Hepatic stellate cell (primary cell): ENCODE measurements at regions not wholly inside any gene's neighbourhood (a gene's known extent, or its start where the extent isn't known, plus 50 kb on each side); places are given as distances from the start of the nearest gene placed in this dataset.
A peak's percentile ranks its signal among the peaks of the same experiment; 100 is the strongest.

ENCODE experiments used
- DNase-seq: peaks from one replicate; pipeline ENCODE4 v3.0.0; 2011; ENCODE audit warnings: low spot score

DNA sequence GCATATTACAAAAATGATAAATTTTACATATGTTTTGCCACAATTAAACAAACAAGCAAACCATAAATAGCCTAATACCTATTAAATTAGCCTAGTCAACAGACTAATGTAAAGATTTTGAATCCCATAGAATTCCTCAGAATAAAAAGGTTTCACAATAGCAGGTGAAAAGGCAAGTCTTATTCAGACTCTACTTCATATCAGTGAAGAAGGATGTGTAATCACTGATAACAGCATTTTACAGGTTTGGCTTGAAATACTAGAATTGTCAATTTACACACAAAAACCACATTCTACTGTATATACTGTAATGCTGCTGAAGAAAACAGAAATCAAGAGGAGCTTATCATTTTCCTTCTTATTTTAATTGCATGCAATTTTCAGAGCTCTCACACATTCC lies 90.8 kb upstream of the SSTR1 start:
- no peak for DNase-seq

GRCh38 chr14:38120109-38120508 lies 87.6 kb upstream of the SSTR1 start:
- no peak for DNase-seq

DNA sequence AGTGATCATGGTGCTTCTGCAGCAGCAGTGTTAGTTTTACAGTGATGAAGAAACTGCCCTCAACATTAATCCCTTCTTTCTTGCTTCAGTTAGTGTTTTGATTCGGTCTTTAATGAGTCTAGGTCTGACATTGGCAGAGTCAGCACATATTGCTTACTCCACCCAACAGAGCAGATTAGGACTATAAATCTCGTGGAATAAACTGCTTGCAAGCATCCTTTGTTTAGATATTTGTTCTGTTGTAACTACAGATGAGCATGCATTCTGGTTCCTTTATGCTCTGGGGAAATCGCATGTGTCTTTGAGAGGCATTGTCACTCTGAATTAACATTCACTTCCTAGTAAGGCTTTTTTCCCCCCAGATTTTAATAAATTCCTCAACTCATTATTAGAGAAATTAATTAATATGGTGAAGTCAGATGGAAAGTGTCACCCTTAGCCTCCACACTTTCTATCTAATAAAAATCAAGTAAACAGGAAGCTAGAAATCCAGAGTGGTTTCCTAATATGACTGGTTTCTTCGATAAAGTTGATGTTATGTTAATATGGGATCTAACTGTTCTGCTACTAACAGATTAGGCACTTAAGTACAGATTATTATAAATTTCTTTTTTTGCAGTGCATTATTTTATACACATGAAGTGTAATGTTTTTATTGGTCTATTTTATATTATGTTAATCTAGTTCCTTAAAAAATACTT lies 86.2 kb upstream of the SSTR1 start:
- no peak for DNase-seq

DNA sequence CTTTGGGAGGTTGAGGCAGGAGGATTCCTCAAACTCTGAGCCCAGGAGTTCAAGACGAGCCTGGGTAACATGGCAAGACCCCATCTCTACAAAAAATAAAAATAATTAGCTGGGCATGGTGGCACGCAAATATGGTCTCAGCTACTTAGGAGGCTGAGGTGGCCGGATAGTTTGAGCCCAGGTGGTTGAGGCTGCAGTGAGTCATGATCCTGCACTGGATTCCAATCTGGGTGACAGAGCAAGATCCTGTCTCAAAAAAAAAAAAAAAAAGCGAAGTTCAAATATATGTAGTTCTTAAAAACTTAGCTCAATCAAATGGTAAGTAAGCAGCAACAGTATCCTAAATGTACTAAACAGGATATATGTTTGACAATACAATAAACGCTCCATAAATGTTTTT lies 85.5 kb upstream of the SSTR1 start:
- DNase-seq, result no peak

GRCh38 chr14:38124506-38124905 lies 83.2 kb upstream of the SSTR1 start:
- DNase-seq, result no peak

- DNase-seq, result no peak
Measured at GRCh38 chr14:38125481-38126037, 82.1 kb upstream of the SSTR1 start.

DNA sequence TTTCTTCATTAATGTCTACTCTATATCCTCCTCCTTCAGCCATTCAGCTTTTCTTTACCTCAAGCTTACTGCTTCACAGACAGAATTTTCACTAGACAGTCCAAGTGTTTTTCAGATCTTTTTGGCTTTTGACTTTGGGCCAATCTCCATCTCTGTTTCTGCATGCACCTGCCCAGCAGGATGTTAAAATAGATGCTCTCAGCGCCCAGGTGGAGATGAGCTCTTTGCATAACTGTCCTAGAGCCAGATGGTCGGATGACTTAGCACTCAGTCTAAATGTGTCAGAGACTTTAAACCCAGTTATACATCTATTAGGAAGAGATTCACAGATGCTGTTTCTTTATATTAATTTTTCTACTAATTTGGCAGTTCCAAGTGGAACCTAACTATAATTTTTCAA lies 80.3 kb upstream of the SSTR1 start:
- DNase-seq, result no peak

DNA sequence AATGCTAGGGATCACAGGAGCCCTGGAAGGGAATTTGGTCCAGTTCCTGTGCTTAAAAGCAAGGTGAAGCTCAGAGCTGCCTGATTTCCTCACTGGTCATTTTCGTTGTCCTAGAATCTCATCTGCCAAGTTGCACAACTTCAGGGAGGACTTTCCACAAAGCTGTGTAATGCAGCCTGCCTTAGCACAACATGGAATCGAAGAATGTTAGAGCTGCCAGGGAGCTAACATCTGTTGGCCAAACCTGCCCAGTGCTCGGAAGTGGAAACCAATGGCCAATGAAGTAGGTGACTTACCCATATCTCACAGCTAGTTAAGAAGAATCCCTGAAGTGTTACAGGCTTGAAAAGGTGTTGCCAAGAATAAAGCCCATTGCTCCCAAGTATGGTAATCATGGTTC lies 79.9 kb upstream of the SSTR1 start:
- no peak for DNase-seq

- no peak for DNase-seq
Measured at GRCh38 chr14:38128640-38129039, 79.1 kb upstream of the SSTR1 start.

DNA sequence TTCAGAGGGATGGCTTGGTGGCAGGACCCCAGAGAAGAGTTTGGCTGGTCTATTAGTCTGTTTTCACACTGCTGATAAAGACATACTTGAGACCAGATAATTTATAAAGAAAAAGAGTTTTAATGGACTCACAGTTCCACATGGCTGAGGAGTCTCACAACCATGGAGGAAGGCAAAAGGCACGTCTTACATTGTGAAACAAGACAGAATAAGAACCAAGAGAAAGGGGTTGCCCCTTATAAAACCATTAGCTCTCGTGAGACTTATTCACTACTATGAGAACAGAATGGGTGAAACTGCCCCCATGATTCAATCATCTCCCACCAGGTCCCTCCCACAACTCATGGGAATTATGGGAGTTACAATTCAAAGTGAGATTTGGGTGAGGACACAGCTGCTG lies 78.5 kb upstream of the SSTR1 start:
- no peak for DNase-seq

GRCh38 chr14:38129705-38130104 lies 78.0 kb upstream of the SSTR1 start:
- DNase-seq, result no peak

DNA sequence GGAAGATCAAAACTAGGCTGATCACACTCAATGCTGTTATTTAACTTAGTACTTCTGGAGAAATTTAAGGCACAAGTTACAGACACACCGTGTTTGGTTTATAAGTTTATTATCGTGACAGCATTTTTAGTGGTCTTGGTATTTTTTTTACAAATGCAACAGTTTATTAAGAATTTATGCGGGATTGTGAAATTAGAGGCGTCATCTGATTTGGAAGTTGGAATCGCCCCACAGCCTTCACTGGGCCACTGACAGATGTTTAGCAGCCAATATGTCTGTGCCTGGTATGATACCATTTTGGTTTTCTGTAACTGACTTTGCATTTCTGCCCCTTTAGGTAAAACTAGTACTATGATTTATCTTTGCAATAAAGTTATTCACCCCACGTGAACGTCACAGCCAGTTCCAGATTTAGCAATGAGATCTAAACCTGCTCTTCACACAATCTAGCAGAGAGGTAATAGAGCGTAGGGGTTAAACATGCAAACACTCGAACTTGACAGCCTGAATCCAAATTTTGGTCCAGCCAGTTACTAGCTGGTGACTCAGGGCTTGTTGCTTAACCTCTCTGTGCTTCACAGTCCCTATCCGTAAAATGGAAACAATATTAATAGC lies 73.2 kb upstream of the SSTR1 start:
- no peak for DNase-seq

DNA sequence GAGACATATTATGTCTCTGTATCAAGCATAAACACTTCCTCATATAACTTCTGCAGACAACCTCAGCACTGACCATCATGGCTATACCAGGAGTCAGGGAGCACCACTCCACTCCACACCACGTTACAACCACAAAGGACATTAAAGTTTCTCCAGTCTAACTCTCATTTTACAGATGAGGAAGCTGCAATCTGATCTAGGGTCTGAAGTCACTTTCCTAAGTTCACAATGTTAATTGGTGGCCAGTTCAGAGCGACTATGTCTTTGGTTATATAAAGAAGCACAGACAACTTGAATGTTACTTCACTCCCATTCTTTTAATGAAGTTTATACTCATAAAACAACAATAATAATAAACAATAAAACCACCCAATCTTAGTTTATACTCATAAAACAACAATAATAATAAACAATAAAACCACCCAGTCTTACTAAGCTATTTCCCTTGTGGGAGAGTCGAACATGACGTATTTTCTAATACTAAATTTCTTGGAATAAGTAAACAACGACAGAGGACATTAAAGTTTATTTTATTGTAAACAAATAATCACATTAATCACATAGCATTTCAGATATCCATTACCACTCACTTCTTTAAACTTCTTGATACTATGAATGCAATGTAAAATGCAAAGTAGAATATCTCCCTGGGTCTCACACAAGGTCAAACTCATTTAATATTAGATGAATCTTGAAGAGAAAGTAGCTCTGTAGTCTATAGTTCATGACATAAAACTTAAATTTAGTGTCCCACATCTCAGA lies 72.4 kb upstream of the SSTR1 start:
- DNase-seq, result no peak

GRCh38 chr14:38137005-38137404 lies 70.7 kb upstream of the SSTR1 start:
- no peak for DNase-seq

GRCh38 chr14:38138473-38139138 lies 69.1 kb upstream of the SSTR1 start:
- DNase-seq, result no peak

DNA sequence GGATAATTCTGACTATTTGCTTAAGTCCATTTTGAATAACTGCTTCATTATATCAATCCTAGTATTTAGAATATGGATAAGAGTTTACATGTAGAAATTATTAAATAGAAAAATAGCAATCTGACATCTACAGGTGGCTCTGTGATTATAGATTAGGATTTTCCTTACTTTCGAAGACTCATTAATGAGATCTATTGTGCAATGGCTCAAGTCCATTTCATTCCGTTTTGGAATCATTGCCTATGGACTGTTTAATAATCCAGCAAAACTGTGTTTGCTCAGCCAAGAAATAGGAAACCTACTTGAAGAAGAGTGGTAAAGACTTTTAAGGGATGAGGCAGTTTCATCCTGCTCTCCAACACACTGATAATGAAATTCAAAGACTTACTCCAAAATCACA lies 67.8 kb upstream of the SSTR1 start:
- no peak for DNase-seq

DNA sequence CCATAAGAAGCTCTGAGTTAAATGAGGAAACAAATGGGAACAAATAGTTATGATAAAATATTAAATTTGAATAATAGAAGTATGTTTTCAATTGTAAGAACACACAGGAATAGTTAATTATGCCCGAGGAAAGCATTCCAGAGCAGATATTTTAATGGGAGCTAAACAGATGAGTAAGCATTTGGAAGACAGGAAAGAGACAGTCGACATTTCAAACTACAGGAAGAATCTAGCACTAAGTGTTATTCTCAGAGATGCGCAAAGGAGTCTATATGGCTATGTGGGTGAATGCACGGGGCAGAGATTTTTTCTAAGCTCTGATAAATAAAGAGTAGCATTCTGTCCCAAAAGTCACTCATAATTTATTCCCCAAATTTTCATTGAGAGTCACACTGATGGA lies 64.5 kb upstream of the SSTR1 start:
- DNase-seq, result no peak

DNA sequence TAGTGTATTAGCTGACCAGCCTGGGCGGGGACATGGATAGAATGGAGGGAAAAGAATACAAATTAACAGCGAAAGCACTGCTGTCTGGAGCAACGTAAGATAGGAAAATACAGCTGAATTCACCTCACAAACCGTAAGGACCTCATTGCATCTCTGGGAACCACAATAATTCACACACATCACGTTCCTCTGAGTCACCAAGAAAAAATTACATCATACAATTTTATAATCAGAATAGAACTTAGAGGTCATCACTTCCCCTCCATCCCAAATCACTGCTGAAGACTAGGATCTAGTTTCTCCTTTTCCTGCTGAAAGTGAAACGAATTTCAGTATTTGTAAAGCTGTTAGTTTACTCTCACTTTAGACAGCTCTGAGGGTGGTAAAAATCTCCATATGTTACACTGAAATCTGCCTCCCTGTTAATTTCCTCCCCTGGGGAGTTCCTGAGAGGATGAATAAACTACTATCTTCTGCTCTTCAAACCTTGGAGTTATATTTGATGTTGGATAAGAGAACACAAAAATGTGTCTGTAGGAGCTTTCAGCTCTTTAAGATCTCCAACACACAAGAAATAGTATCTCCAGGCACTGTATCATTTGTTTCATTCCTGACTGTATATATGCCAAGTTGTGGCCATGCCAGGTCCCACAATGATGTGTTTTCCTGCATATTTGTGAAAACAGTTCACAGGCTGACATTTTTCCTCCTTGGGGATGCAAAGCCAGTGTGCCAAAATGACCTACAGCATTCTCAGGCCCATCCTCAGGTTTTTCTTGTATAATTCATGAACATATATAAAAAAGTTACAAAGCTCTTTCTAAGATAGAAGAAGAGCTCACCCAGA lies 63.8 kb upstream of the SSTR1 start:
- peak; percentile 8 for DNase-seq

- no peak for DNase-seq
Measured at GRCh38 chr14:38145142-38145541, 62.6 kb upstream of the SSTR1 start.

GRCh38 chr14:38150075-38150474 lies 57.6 kb upstream of the SSTR1 start:
- no peak for DNase-seq
